Retina (tissue), 1 donor: ENCODE measurements at regions not wholly inside any gene's neighbourhood (a gene's known extent, or its start where the extent isn't known, plus 50 kb on each side); places are given as distances from the start of the nearest gene placed in this dataset.
"Not testable (repeated sequence)": the region's sequence is repeated elsewhere in the genome, so short reads cannot be mapped to it uniquely, and the experiment has no call there.

Experiments used
- DNase-seq: peaks from one replicate; pipeline ENCODE4 v3.0.0-alpha.2; 2016

- DNase-seq: no peak
Observed at GRCh38 chr10:118873091-118873737, 118.4 kb upstream of the CACUL1 start.

- DNase-seq: no peak
Observed at GRCh38 chr10:118873738-118874105, 119.0 kb upstream of the CACUL1 start.

GRCh38 chr10:118874171-118874570 is 119.4 kb upstream of the CACUL1 start:
- DNase-seq: no peak

- DNase-seq: no peak
Observed at GRCh38 chr10:118875087-118875486, 120.3 kb upstream of the CACUL1 start.

DNA sequence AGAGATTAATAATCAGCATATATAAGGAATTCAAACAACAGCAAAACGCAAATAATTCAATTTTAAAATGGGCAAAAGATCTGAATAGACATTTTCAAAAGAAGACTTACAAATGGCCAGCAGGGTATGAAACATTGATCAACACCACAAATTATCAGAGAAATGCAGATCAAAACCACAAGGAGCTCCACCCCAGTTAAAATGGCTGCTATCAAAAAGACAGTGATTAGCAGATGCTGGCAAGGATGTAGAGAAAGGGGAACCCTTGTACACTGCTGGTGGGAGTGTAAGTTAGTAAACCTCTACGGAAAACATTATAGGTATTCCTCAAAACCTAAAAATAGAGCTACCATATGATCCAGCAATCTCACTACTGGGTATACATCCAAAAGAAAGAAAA is 128.0 kb upstream of the CACUL1 start:
- DNase-seq: no peak

DNA sequence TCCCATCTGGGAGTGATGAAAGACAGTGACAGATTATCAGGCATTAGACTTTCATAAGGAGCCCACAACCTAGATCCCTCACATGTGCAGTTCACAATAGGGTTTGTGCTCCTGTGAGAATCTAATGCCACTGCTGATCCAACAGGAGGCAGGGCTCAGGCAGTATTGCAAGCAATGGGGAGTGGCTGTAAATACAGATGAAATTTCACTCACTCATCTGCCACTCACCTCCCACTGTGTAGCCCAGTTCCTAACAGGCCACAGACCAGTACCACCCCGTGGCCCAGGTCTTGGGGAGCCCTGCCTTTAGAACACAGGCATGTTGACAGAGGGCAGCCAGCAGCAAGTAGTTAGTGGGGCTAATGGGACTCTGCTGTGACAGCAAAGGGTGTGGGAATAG is 137.3 kb upstream of the NANOS1 start:
- no peak for DNase-seq

DNA sequence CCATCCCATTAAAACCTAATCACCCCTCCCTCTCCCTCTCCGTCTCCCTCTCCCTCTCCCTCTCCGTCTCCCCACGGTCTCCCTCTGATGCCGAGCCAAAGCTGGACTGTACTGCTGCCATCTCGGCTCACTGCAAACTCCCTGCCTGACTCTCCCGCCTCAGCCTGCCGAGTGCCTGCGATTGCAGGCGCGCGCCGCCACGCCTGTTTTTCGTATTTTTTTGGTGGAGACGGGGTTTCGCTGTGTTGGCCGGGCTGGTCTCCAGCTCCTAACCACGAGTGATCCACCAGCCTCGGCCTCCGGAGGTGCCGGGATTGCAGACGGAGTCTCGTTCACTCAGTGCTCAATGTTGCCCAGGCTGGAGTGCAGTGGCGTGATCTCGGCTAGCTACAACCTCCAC is 134.6 kb upstream of the NANOS1 start:
- DNase-seq: not testable (repeated sequence)

GRCh38 chr10:118900617-118901016 is 128.9 kb upstream of the NANOS1 start:
- DNase-seq: no peak

DNA sequence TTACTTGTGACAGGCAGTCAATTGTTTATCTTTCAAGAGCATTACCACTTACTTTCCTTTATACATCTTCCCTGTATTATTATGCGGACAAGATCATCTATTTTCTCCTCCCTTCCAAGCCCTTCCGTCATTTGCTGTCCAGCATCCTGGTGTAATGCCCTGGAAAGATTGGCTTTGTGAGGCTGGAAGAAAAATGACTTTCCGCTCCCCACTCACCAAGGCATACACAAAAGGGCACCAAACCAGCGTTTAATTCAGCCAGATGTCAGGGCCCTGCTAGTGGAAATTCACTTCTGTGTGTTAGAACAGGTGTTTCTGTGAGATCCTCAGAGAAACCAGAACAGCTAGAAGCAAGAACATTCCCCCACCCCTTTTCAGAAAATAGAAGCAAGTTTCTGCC is 128.1 kb upstream of the NANOS1 start:
- peak; percentile 36 for DNase-seq

DNA sequence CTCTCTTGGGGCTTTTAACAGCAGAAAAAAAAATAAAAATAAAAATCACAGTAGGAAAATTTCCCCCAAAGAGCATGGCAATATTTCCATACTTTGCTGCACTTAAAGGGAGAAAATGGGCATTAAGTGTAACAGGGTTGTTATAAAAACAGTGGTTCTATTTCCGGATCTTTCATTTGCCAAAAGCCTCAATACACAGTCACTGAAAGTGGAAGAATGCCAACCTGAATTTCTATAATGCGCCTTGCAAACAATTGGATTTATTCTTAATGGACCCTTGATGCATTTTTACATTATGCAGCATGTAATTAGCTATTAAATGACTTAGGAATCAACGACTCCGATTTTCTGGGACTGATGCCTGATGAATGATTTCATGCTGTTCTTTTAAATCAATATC is 127.6 kb upstream of the NANOS1 start:
- no peak for DNase-seq

DNA sequence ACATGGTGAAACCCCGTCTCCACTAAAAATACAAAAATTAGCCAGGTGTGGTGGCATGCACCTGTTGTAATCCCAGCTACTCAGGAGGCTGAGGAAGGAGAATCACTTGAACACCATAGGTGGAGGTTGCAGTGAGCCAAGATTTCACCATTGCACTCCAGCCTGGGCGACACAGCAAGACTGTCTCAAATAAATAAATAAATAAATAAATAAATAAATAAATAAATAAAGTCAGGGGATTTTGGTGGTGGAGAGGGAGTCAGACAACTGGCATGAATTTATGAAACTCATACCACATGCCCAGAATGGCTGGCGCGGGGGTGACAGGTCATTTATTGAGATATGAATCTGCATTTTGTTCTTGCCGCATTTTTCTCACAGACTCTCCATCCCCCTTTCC is 126.9 kb upstream of the NANOS1 start:
- not testable (repeated sequence) for DNase-seq

GRCh38 chr10:118903251-118903650 is 126.3 kb upstream of the NANOS1 start:
- no peak for DNase-seq

DNA sequence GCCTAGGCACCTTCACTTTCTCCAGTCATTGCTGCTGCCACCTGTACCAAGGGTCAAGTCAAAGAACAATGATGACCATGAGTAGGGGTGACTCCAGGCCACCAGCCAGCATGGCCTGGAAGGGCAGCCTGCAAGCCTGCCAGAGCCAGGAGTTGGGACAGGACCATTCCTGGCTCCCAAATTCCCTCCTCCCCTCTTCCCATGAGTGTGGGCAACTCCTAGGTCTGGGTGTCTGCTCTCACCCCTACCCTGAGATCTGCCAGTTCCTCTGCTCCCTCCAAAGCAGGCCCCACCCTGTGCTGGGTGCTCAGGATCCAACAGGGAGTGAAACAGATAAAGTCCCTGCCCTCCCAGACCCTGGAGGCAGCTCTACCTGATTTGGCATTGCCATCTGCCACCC is 125.8 kb upstream of the NANOS1 start:
- no peak for DNase-seq

GRCh38 chr10:118904286-118904685 is 125.2 kb upstream of the NANOS1 start:
- no peak for DNase-seq

GRCh38 chr10:118907051-118907450 is 122.5 kb upstream of the NANOS1 start:
- no peak for DNase-seq

- peak; percentile 40 for DNase-seq
Observed at GRCh38 chr10:118908557-118909256, 120.8 kb upstream of the NANOS1 start.

GRCh38 chr10:118910702-118911101 is 118.8 kb upstream of the NANOS1 start:
- DNase-seq: no peak

DNA sequence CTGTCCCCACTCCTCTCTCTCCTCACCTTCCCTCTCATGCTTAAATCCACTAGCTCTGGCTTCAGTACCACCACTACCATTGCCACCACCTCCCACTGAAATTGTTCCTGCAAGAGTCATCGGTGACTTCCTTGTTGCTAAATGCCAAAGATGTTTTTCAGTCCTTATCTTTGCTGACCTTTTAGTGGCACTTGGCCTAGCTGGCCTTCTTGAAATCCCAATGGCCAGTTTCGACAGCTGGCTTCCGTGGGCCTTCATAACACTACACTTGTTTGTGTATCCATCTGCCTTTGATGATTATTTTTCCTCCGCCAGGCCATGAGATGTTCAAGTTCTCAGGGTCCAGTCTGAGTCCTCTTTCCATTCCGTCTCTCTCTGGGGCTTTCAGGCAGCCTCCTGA is 118.2 kb upstream of the NANOS1 start:
- no peak for DNase-seq

DNA sequence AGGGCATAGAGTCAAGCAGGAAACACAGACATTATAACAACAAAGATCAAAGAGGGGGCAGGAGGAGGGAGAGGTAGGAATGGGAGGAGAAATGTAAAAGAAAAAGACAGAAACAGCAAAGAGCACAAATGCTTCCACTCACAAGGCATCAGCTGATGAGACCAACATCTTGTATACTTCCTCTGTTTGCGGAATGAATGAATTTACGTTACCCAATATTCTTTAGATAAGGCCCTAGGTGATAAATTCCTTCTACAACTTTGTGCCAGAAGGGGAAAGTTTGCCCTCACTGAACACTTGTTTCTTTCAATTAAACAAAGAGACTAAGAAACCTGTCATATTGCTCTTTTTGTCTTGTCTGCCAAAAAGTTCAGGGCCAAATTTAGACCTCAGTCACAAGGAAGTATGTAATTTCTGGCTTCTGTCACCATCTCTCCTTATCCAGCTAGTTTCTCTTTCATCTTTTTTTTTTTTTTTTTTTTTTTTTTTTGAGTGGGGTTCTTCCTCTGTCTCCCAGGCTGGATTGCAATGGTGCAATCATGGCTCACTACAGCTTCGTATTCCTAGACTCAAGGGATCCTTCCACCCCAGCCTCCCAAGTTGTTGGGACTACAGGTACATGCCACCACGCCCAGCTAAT is 116.4 kb upstream of the NANOS1 start:
- DNase-seq: no peak

DNA sequence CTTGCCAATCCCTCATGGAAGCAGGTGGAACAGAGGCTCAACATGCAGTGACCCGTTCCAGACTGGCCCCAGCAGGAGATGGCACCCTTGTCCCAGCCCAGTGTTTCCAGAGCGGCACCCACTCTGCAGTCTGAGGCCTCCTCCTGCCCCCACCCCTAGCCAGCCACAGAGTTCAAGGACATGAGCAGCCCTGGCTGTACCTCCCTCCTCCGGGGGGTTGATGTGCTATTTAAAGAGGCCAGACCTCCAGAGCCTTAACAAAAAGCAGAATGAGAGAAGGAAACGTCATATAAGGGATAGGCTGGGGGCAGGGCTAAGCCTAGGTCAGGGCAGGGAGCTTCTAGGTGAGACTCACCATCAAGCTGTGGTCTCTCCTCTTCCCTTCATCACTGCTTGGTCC is 115.7 kb upstream of the NANOS1 start:
- no peak for DNase-seq

DNA sequence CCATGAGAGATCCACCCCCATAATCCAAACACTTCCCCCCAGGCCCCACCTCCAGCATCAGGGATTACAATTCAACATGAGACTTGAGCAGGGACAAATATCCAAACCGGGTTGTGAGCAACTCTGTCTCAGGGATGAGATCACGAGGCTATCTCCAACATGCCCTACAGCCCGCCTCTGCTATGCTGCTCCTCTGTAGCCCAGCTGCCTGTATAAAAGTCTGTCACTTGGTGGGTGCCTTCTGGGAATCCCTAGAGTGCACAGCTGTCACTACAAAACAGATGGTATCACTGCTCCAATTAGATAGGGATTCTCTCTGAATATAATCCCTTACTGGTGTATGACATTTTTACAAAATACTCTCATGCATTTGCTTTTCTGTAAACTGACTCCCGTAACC is 114.9 kb upstream of the NANOS1 start:
- DNase-seq: peak; percentile 16

- no peak for DNase-seq
Observed at GRCh38 chr10:118915161-118915560, 114.4 kb upstream of the NANOS1 start.

DNA sequence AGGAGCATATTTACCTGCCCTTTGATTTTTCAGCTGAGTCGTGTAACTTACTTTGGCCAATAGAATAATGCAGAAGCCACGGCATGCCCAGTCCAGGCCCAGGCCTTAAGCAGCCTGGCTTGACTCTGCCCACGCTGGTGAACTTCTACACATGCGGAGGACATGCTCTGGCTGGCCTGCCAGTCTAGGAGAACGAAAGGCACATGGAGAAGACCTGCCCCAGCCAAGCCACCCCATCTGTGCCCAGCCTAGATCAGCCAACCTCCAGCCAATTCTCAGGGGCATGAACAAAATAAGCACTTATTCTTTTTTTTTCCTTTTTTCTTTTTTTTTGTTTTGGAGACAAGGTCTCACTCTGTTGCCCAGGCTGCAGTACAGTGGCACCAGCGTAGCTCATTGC is 112.7 kb upstream of the NANOS1 start:
- DNase-seq: no peak

GRCh38 chr10:118917701-118918100 is 111.8 kb upstream of the NANOS1 start:
- no peak for DNase-seq

- no peak for DNase-seq
Observed at GRCh38 chr10:118918116-118918515, 111.4 kb upstream of the NANOS1 start.
